ENCODE measurements at regions not wholly inside any gene's neighbourhood (a gene's known extent, or its start where the extent isn't known, plus 50 kb on each side); places are given as distances from the start of the nearest gene placed in this dataset.

GRCh38 chr1:101497881-101498559 is 261.2 kb downstream of the S1PR1 start:
- TF ChIP-seq CTCF (conservative IDR thresholded peaks at IDR 0.05 in 1 of 2, IDR thresholded peaks at IDR 0.05 in 1 of 2; ENCODE audit: extremely low read depth in 1 of 2, insufficient read depth in 1 of 2, low read depth in 1 of 2, low read length in 2 of 2) (no peak), EZH2 (IDR thresholded peaks at IDR 0.05; ENCODE audit: borderline replicate concordance, low read length) (no peak)

All from mammary epithelial cell (primary cell).